Endothelial cell of umbilical vein (primary cell): ENCODE measurements at regions not wholly inside any gene's neighbourhood (a gene's known extent, or its start where the extent isn't known, plus 50 kb on each side); places are given as distances from the start of the nearest gene placed in this dataset.

Source experiments
- CTCF ChIP-seq, 2 donors: IDR thresholded peaks; 1 replicate in 1 of 2; 2 replicates in 1 of 2; pipeline ENCODE4 v1.5.1; 2011; ENCODE audit warnings: low read length in 2 of 2, mild to moderate bottlenecking in 2 of 2, moderate library complexity in 2 of 2, control low read depth in 1 of 2, inconsistent platforms in 1 of 2, low read depth in 1 of 2; ENCODE audit not compliant: insufficient read depth in 1 of 2; ENCODE audit errors: extremely low read depth in 1 of 2
- JUN ChIP-seq: IDR thresholded peaks from 2 replicates; pipeline ENCODE4 v1.6.1; 2011; ENCODE audit warnings: borderline replicate concordance, low read depth; ENCODE audit not compliant: insufficient read length, insufficient read depth
- MAX ChIP-seq: IDR thresholded peaks from 2 replicates; pipeline ENCODE4 v1.6.1; 2011; ENCODE audit not compliant: insufficient read depth, insufficient read length
- MYC ChIP-seq: IDR thresholded peaks from one replicate; pipeline ENCODE4 v1.6.1; 2011; ENCODE audit warnings: mild to moderate bottlenecking, low read depth, low read length

DNA sequence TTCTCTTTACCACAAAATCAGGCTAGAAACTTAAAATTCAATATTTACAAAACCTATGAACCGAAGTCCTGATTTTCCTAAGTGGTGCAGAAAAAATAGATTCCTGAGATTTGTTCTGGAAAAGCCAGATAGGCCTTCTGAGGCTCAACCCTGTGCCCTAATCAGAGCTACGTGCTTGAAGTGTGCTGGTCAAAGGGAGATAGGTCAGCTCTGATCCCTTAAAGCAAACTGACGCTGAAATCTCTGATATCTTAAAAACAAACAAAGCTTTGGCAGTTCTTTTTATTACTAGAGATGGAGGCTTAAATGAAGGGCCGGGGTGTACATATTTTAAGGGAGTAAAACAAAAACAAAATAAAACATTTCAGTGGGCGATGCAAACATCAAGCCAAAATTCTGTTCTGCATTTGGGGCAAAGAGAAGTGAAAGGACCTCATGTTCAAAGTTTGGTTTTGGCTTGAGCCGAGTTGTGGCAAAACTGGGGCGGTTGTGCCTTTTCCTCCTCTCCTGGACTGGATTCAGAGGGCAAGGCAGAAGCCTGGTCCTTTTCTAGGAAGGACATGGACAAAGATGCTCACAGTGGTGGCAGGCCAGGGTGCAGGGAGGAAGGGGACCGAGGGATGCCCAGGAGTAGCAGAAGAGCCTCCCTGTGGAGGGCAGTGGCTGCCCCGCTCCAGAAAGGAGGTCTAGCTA lies 295.0 kb downstream of the CDCA7 start:
- TF ChIP-seq JUN = no peak
- TF ChIP-seq CTCF (IDR thresholded peaks at IDR 0.05; ENCODE audit: extremely low read depth in 1 of 2, insufficient read depth in 1 of 2, low read depth in 1 of 2, low read length in 2 of 2) = no peak
- no peak for TF ChIP-seq MYC
- TF ChIP-seq MAX = no peak
